Aorta (tissue), 5 donors: ENCODE measurements at regions not wholly inside any gene's neighbourhood (a gene's known extent, or its start where the extent isn't known, plus 50 kb on each side); places are given as distances from the start of the nearest gene placed in this dataset.

Experiments used
- ATAC-seq: fragments of 200-7000 bp; cut with Tn5 transposase; one replicate; pipeline ENCODE4 v1.9.1; 2022; ENCODE audit warnings: moderate library complexity; ENCODE audit not compliant: low FRiP score
- DNase-seq, 2 donors: peaks; one replicate each; pipeline ENCODE4 v3.0.0-alpha.2; 2020
- H3K27ac ChIP-seq, 2 donors: one replicate each; pipeline ENCODE4 v1.5.1; 2013; ENCODE audit warnings: low read length in 2 of 2, mild to moderate bottlenecking in 2 of 2, moderate library complexity in 2 of 2, control low read depth in 1 of 2, inconsistent platforms in 1 of 2, low read depth in 1 of 2
- H3K27me3 ChIP-seq, 2 donors: one replicate each; pipeline ENCODE4 v1.6.1; 2013; ENCODE audit warnings: control low read depth in 1 of 2, low read length in 1 of 2, mild to moderate bottlenecking in 1 of 2, moderate library complexity in 1 of 2; ENCODE audit not compliant: insufficient read depth in 2 of 2, control insufficient read depth in 1 of 2
- H3K36me3 ChIP-seq, 2 donors: one replicate each; pipeline ENCODE4 v1.6.1; 2013; ENCODE audit warnings: control low read depth in 1 of 2, low read length in 1 of 2, mild to moderate bottlenecking in 1 of 2; ENCODE audit not compliant: insufficient read depth in 2 of 2, control insufficient read depth in 1 of 2
- H3K4me1 ChIP-seq, 2 donors: one replicate each; pipeline ENCODE4 v1.6.1; 2013; ENCODE audit warnings: low read length in 2 of 2, control low read depth in 1 of 2, mild to moderate bottlenecking in 1 of 2, moderate library complexity in 1 of 2; ENCODE audit not compliant: insufficient read depth in 2 of 2, control insufficient read depth in 1 of 2
- H3K4me3 ChIP-seq, 2 donors: one replicate each; pipeline ENCODE4 v1.5.1; 2013; ENCODE audit warnings: low read length in 2 of 2, control low read depth in 1 of 2, mild to moderate bottlenecking in 1 of 2
- H3K9me3 ChIP-seq: one replicate; pipeline ENCODE4 v1.6.1; 2013; ENCODE audit warnings: mild to moderate bottlenecking, low read length; ENCODE audit not compliant: control insufficient read depth
- WGBS, 2 donors: extraction: QIAGEN DNeasy Blood & Tissue Kit; methylation state at CpG; one replicate each; pipeline ENCODE4 v1.1.7; 2013; 5-methylcytosine and 5-hydroxymethylcytosine counted together
- intact Hi-C, 2 donors: fragments of 100-400 bp; cut with DNase I; formaldehyde crosslinking; loops; one replicate each; pipeline versions ENCODE4 v1.14.2 to v1.15.0; 2022
- donor health status: healthy with polysubstance abuse.
- donor health status: Bipolar disorder and iron deficiency.
- donor health status: DM: no; HTN: no; CAD: no.
- donor health status: DM: no; HTN: no; CAD: no.
- donor health status: DM: yes; HTN: yes; CAD: no.

DNA sequence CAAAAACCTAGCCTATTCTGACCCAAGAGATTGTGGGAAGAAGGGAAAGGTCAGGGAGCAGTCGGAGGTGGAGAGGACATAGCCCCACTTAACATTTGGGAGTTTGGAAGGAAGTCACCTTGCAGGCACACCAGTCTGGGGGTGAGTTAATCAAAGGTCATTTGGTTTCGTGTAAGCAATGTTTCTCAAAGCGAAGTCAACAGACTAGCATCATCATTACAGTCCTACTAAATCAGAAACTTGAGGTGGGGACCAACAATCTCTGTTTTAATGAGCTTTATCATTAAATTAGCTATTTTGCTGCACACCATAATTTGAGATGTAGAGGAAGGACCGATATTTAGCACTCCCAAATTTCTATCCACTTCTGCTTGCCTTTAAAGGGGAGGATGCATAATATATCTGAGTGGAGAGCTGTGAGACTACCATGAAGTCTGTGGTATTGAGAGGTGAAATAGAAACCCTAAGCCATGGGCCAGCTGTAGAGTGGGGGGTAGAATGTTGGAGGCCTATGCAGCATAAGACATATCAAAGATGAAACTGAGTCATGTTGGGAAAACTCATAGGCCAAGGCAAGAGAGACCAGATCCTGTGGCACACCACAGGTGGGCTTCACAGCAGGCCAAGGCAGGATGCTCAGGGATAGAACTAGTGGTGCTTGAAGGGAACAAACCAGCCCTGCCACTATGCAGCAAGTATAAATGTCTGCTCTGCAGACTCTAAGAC is 141.7 kb upstream of the ANKFN1 start:
- Histone ChIP-seq H3K4me3 (no peak overlapping the region), H3K9me3 (peaks cover 3% of the 10 kb centered on the region), H3K4me1 (no peaks in the 10 kb centered on the region), H3K27me3 (no peaks in the 10 kb centered on the region), H3K27ac (no peak overlapping the region), H3K36me3 (no peaks in the 10 kb centered on the region)
- no peak for DNase-seq
- whole genome bisulfite sequencing, 2 donors = 71 to 73% methylated on average over 4 of the region's 4 CpGs
- no peak for ATAC-seq
- intact Hi-C loops = no loop called here

DNA sequence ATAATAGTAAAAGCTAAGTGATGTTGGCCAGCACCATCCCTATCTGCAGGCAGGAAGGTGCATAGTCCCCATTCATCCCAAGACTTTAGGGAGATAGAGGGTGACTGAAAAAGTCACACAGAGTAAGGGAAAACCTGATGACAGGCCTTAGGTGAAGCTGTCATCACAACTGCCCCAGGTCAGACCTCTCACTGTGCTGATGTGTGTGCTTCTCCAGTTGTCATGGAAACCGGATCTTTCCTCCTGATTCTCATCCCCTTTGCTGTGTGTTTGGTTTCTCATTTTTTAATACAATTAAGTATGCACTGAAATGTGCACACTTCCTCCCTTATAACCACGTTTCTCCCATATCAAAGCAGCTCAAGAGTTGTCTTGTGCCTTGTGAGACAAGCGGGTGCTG is 135.1 kb upstream of the ANKFN1 start:
- Histone ChIP-seq H3K4me3 (no peak overlapping the region), H3K9me3 (no peaks in the 10 kb centered on the region), H3K27me3 (no peaks in the 10 kb centered on the region), H3K27ac (no peak overlapping the region), H3K36me3 (no peaks in the 10 kb centered on the region), H3K4me1 (no peaks in the 10 kb centered on the region)
- DNase-seq (no peak), ATAC-seq (no peak)
- WGBS, 2 donors = 32 to 44% methylated on average over 3 of the region's 3 CpGs
- intact Hi-C loops = no loop called here

DNA sequence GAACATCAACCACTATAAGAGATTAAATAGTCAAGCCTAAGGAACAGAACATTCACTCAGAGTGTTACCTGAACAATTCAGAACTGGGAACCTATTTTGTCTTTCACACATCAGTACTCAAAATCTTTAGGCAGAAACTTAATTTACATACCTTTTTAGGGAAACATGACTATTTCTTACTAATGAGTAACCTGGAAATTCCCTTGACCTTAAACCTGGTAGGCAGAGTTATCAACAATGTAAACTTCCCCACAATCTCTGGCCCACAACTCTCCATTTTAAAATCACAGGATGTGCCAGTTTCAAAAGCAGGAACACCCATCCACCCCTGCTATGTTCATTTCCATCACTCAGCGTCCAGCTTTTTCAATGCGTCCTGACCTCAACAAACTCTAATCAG is 132.9 kb upstream of the ANKFN1 start:
- no peaks in the 10 kb centered on the region for H3K27me3 ChIP-seq
- H3K36me3 ChIP-seq = no peaks in the 10 kb centered on the region
- no peak overlapping the region for H3K4me3 ChIP-seq
- no peaks in the 10 kb centered on the region for H3K9me3 ChIP-seq
- 37 to 39% methylated on average over 2 of the region's 2 CpGs for WGBS, 2 donors
- intact Hi-C loops = no loop called here
- H3K4me1 ChIP-seq = no peaks in the 10 kb centered on the region
- H3K27ac ChIP-seq = no peak overlapping the region
- DNase-seq (no peak), ATAC-seq (no peak)

DNA sequence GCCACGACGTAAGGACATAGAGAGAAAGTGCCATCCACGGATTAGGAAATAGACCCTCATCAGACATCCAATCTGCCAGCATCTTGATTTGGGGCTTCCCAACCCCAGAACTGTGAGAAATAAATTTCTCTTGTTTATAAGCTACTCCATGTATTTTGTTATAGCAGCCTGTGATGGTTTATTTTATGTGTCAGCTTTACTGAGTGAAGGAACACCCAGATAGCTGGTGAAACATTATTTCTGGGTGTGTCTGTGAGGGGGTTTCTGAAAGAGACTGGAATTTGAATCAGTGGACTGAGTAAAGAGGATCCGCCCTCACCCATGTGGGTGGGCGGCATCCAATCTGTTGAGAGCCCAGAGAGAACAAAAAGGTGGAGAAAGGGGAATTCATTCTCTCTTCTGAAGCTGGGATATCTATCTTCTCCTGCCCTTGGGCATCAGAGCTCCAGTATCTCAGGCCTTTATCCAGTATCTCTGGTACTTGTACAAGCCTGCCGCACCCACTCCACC is 131.5 kb upstream of the ANKFN1 start:
- 87 to 88% methylated on average over 6 of the region's 6 CpGs for WGBS, 2 donors
- ATAC-seq (no peak), DNase-seq (no peak)
- Histone ChIP-seq H3K27ac (no peak overlapping the region), H3K4me3 (no peak overlapping the region), H3K36me3 (no peaks in the 10 kb centered on the region), H3K9me3 (no peaks in the 10 kb centered on the region), H3K4me1 (no peaks in the 10 kb centered on the region), H3K27me3 (no peaks in the 10 kb centered on the region)
- intact Hi-C loops = no loop called here

DNA sequence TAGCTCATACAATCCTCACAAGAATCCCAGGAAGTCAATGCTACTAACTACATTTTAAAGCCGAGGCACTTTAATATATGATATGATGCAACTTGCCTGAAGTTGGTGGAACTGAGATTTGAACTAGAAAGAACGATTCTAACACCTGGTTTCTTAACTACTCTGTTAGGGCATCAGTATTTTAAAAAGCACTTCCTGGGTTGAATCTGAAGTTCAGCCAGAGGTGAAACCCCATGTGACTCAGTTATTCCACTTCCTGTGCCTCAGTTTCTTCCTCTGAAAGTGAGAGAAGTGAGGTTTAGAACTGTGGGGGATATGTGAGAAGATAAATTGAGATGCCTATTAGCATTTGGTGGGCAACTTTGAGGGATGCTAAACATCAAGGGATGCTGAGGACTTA is 129.4 kb upstream of the ANKFN1 start:
- no peak overlapping the region for H3K27ac ChIP-seq
- no peaks in the 10 kb centered on the region for H3K36me3 ChIP-seq
- no peaks in the 10 kb centered on the region for H3K27me3 ChIP-seq
- no peak for ATAC-seq
- no peak for DNase-seq
- no peaks in the 10 kb centered on the region for H3K4me1 ChIP-seq
- 72 to 73% methylated on average over 2 of the region's 2 CpGs for WGBS, 2 donors
- no peak overlapping the region for H3K4me3 ChIP-seq
- intact Hi-C loops = no loop called here
- no peaks in the 10 kb centered on the region for H3K9me3 ChIP-seq

DNA sequence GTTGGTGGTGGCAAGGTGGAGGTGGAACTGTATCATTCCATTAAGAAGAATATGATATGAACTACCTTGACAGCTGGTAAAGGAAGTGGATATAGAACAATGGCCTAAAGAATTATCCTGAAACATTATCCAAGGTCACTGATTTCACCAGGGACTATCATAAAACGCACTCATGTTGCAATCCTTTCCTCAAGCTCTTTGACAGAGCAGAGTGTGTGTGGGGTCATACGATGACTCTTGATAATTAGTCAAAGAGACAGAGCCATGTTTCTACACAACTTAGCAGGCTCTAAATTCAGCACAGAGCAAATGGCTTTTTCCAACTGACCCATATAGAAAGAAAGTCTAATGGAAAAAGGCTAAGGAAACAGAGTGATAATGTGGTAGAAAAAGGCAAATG is 126.4 kb upstream of the ANKFN1 start:
- H3K36me3 ChIP-seq = no peaks in the 10 kb centered on the region
- no peak overlapping the region for H3K4me3 ChIP-seq
- H3K27ac ChIP-seq = no peak overlapping the region
- DNase-seq (no peak), ATAC-seq (no peak)
- H3K27me3 ChIP-seq = no peaks in the 10 kb centered on the region
- intact Hi-C loops = no loop called here
- no peaks in the 10 kb centered on the region for H3K4me1 ChIP-seq
- WGBS, 2 donors = 38 to 39% methylated on average over 2 of the region's 2 CpGs
- peaks cover 1% of the 10 kb centered on the region for H3K9me3 ChIP-seq

DNA sequence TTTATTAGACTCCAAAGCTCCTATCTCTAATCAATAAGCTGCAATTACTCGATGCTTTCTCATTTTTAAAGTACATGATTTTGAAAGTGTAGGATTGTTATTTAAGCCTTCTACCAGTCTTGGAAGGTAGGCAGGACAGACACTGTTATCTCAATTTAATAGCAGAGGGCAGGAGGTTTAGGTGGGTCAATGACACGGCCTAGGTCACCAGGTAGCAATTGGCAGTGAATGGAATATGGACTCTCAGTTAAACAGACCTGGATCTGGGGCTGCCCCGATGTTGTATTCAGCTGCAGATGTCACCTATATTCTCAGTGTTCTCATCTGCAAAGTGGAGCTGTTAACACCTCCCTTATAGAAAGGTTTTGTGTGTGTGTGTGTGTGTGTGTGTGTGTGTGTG is 124.4 kb upstream of the ANKFN1 start:
- peaks cover 1% of the 10 kb centered on the region for H3K9me3 ChIP-seq
- DNase-seq (no peak), ATAC-seq (no peak)
- 74% methylated on average over 3 of the region's 3 CpGs for WGBS, 2 donors
- H3K4me1 ChIP-seq = no peaks in the 10 kb centered on the region
- intact Hi-C loops = no loop called here
- H3K4me3 ChIP-seq = no peak overlapping the region
- no peaks in the 10 kb centered on the region for H3K27me3 ChIP-seq
- no peak overlapping the region for H3K27ac ChIP-seq
- no peaks in the 10 kb centered on the region for H3K36me3 ChIP-seq

DNA sequence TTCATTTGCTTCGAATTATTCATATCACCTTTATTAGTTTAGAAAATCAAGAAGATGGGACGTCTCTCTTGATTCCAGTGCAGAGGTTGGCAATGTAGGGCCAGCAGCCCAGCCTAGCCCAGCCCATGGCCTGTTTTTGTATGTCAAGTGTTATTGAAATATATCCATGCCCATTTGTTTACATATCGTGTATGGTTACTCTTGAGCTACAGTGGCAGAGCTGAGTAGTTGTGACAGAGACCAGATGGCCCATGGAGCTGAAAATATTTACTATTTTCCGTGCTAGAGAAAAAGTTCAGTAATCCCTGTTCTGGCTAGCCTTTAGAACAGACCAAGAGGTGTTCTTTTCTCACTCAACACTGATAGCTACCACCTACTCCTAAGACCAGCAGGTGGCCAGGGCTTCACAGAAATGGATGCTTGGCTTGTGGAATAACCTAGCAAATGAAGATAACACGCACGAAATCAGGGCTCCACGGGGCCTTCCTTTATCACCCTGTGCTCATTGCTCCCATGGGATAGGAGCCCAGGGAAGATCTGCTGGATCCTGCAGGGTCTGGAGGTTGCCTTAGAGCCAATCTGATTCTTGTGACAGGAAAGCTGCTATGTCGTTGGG is 123.2 kb upstream of the ANKFN1 start:
- DNase-seq (no peak), ATAC-seq (no peak)
- Histone ChIP-seq H3K9me3 (peaks cover 1% of the 10 kb centered on the region), H3K4me3 (no peak overlapping the region), H3K27me3 (peaks cover 0 to 1% of the 10 kb centered on the region in 2 donors), H3K4me1 (no peaks in the 10 kb centered on the region), H3K36me3 (no peaks in the 10 kb centered on the region), H3K27ac (no peak overlapping the region)
- WGBS, 2 donors = 30 to 40% methylated on average over 8 of the region's 8 CpGs
- intact Hi-C loops = no loop called here

DNA sequence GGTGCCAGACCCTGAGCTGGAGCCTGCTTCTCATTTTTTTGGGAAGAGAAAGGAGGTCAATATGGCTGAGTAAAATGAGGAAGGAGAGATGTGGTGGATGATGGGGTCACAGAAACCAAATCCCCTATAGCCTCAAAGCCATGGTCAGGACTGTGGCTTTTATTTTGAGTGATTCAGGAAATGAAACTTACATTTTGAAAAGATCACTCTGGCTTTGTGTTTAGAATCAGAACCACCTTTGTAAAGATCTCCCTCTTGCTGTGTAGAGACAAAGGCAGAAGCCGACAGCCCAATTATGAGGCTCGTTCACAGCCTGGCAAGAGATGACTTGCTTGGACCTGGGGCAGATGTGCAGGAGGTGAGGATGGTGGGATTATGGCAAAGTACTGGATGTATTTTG is 121.6 kb upstream of the ANKFN1 start:
- peaks cover 1% of the 10 kb centered on the region for H3K9me3 ChIP-seq
- ATAC-seq (no peak), DNase-seq (no peak)
- H3K27ac ChIP-seq = no peak overlapping the region
- H3K36me3 ChIP-seq = no peaks in the 10 kb centered on the region
- H3K4me3 ChIP-seq = no peak overlapping the region
- intact Hi-C loops = no loop called here
- H3K4me1 ChIP-seq = no peaks in the 10 kb centered on the region
- WGBS, 2 donors = 88% methylated on average over 2 of the region's 2 CpGs
- peaks cover 0 to 1% of the 10 kb centered on the region in 2 donors for H3K27me3 ChIP-seq
